GM21381 (cell line): ENCODE measurements at regions not wholly inside any gene's neighbourhood (a gene's known extent, or its start where the extent isn't known, plus 50 kb on each side); places are given as distances from the start of the nearest gene placed in this dataset.

ENCODE experiments used
- ATAC-seq: cut with Tn5 transposase; IDR thresholded peaks from one replicate; pipeline ENCODE4 v1.9.1; 2021; ENCODE audit warnings: mild to moderate bottlenecking, moderate library complexity; ENCODE audit not compliant: unreplicated experiment

DNA sequence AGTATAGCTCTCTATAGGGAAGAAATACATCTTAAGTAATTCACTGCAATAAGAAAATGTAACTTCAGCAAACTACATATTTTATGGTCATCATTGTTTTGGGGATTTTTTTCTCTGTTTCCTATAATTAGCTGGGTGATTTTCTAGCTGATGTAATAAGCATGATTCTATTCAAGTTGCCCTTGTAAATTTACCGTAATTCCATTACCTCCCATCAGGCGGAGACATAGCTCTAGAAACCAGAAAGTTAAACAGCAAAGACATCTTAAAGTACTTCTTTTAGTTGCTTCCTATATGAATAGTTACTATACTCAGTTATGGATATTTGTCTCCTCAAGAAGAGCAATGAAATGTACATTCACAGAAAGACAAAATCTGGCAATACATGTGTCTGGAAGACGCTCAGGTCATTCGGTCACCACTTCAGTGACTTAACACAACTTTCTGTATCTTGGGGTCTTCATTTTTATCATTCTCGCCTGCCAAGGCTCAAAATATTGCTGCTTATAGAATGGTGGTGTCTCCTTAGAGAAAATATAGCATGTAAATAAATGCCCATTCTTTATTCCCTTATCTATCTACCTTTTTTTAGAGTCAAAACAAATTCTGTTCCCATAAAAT is 239.9 kb upstream of the ZC3H12C start:
- ATAC-seq = peak; percentile 80

GRCh38 chr11:109854731-109855130 is 238.5 kb upstream of the ZC3H12C start:
- no peak for ATAC-seq

GRCh38 chr11:109856928-109857327 is 236.3 kb upstream of the ZC3H12C start:
- ATAC-seq = no peak

DNA sequence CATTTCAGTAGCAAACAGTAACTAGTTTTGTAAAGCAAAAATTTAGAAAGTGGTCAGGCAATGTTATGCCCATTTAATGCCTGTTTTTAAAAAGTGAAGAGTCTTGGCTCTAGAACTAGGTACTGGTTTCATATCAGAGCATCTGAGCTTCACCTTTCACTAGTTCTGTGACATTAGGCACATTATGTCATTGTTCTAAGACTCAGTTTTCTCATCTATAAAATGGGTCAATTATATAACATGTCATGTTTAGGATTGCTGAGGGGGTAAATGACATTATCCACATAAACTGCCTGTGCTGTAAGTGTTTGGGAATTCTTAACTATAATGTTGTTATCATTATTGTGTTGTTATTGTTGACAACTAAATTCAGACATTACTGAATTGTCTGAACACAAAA is 235.6 kb upstream of the ZC3H12C start:
- no peak for ATAC-seq

GRCh38 chr11:109858152-109858551 is 235.0 kb upstream of the ZC3H12C start:
- ATAC-seq = no peak

- ATAC-seq = no peak
Observed at GRCh38 chr11:109859045-109859724, 234.0 kb upstream of the ZC3H12C start.

DNA sequence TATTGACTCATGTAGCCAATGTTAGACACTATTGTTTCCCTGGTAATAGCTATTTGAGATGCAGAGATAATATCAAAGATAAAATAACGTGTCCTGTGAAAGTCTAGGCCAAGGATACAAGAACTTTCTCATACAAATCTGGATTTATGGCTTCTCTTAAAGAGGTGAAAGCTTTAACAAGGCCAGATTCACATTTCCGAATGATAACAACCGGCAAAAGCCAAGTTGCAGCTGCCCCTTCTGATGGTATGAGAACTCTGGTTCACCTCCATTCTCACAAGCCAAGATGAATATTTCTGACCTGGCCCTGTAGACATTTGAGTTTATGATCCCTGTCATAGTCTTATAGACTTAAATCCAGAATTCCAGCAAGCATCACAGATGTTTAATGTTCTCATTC is 230.4 kb upstream of the ZC3H12C start:
- no peak for ATAC-seq

DNA sequence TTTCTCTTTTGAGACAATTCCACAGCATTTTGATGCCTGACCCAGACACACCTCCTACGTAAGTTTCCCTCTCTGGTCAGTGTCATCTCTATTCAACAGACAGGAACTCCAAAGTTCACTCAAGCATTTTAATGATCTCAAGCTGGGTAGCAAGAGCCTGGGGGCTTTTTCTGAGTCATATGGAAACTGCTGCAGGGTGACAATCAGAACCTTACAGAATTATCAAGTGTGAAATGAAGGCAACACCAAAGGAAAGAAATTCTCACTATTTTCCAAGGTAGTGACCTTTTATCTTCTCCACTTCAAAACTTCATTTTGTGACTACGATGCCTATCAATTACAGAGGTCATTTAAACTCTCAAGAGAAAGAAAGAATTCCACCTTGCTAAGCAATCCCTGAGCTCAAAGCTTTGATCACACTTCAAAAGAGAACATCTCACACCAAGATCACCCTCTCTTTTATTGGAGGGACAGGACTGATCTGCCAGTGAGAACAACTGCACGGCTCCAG is 229.0 kb upstream of the ZC3H12C start:
- ATAC-seq = peak; percentile 96

GRCh38 chr11:109864834-109865547 is 228.2 kb upstream of the ZC3H12C start:
- peak; percentile 29 for ATAC-seq

DNA sequence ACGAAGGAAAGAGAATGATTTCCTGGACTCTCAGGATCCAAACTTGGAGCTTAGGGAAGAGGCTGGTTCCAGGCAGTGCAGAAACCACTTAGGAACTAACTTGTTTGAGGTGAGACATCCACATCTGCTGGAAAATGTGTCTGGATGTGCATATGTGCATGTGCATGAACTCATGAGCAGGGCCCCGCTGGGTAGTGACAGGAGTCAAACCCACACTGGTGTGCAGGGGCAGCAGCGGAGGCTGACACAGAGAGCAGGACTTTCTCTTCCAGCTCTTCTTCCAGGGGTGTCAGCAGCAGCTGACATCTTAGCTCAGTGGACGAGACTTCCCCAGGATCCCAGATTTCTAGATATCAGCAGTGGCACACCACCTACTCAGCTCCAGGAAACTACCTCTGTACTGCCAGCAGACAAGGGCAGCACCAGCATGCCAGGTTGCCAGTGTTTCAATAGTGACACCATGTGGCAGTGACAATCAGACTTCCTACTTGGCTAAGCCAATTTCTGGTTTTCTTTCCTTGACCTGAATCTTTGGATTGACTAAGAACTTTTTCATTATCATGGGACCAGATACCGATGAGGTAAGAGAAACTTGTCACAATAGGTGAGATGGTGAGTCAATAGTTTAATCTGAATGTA is 227.5 kb upstream of the ZC3H12C start:
- ATAC-seq = no peak

DNA sequence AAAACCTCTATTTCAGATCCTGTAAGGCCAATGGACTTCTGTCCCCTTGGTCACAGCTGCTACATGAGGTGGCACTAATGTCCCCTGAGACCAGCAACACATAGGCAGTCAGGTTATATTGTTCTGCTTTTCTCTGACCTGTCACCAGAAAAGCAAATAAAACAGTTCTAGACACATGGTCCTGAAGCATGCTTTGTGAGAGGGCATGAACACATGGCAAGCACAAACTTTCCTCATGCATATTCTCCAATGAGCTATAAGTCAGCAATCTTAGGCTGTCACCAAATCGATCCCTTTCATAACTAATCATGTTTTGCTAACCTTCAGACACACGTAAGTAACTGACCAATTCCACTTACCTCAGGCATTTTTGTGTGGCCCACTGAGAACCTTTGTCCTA is 225.4 kb upstream of the ZC3H12C start:
- ATAC-seq = no peak

- ATAC-seq = no peak
Observed at GRCh38 chr11:109869536-109869935, 223.7 kb upstream of the ZC3H12C start.

DNA sequence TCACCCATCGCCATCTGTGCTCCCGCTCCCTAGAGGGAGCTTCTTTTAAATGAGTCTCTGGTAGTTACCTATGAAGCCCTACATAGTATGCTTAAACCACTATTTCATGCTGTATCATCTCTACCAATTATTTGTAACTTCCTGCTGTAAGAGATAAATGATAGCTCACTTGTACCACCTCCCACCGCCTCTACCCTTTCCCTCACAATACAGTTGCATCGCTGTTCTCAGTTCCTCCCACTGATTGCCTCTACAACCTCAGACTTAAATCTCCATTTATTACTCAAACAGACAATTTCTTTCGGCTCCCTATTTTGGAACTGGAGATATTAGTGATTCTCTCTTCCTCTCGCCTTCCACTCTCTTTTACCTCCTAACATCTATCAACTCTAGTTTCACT is 222.9 kb upstream of the ZC3H12C start:
- ATAC-seq = no peak

DNA sequence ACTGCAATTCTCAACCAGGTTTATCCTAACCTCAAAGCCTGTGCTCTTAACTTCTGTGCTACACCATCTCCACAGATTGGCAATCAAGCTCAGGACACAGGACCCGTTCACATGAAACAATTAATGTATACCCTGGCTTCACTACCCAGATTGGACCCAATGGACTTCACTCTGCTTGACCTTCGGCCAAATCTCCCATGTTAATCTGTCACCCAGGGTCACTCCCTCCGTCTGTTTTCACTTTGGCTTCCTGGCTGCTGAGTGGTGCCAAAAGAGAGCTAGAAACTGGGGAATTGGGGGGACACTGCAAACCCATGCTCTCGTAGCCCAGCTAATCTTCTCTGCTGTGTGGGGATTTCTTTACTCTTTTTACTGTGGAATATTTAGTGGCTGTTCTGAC is 216.1 kb upstream of the ZC3H12C start:
- no peak for ATAC-seq

GRCh38 chr11:109884501-109884900 is 208.7 kb upstream of the ZC3H12C start:
- ATAC-seq = no peak

DNA sequence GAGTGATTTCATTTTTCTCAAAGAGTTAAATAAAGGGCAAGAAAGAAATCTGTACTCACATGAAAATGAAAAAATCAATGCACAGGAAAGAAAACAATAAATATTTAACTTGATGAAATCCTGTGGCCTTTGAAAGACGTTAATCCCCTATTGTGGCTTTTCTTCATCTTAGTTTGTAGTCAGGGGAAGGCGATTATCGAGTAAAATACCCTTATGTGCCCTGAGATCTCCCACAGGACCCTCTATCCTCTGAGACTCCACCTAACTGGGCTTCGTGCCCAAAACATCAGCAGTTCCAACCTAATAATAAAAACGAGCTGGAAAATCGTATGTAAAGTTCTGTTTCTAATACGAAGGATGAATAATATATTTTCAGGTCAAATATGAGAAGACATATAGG is 208.2 kb upstream of the ZC3H12C start:
- ATAC-seq = no peak

- ATAC-seq = no peak
Observed at GRCh38 chr11:109892321-109892794, 200.8 kb upstream of the ZC3H12C start.

- ATAC-seq = no peak
Observed at GRCh38 chr11:109894242-109894641, 198.9 kb upstream of the ZC3H12C start.

- ATAC-seq = no peak
Observed at GRCh38 chr11:109898592-109898991, 194.6 kb upstream of the ZC3H12C start.

DNA sequence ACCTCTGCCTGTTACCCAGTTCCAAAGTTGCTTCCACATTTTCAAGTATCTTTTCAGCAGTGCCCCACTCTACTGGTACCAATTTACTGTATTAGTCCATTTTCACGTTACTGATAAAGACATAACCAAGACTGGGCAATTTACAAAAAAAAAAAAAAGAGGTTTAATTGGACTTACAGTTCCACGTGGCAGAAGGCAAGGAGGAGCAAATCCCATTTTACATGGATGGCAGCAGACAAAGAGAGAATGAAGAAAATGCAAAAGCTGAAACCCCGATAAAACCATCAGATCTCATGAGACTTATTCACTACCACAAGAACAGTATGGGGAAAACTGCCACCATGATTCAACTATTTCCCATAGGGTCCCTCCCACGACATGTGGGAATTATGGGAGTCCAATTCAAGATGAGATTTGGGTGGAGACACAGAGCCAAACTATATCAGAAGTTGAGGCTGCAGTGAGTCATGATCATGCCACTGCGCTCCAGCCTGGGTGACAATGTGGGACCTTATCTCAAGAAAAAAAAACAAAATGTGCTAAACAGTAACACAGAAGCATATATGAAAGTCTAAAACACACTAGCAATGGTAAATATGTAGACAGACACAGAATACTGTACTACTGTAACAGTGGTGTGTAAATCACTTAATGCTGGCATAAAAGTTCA is 190.3 kb upstream of the ZC3H12C start:
- no peak for ATAC-seq

GRCh38 chr11:109911488-109911887 is 181.7 kb upstream of the ZC3H12C start:
- ATAC-seq = no peak
